CD4-positive, alpha-beta T cell treated with Interleukin-6 at 100 ng/mL for 8 hours (primary cell): ENCODE measurements at regions not wholly inside any gene's neighbourhood (a gene's known extent, or its start where the extent isn't known, plus 50 kb on each side); places are given as distances from the start of the nearest gene placed in this dataset.
"Not testable (repeated sequence)": the region's sequence is repeated elsewhere in the genome, so short reads cannot be mapped to it uniquely, and the experiment has no call there.

ENCODE experiments used
- DNase-seq: peaks from one replicate; pipeline ENCODE4 v3.0.0-alpha.2; 2020; ENCODE audit warnings: mixed read lengths, low spot score

DNA sequence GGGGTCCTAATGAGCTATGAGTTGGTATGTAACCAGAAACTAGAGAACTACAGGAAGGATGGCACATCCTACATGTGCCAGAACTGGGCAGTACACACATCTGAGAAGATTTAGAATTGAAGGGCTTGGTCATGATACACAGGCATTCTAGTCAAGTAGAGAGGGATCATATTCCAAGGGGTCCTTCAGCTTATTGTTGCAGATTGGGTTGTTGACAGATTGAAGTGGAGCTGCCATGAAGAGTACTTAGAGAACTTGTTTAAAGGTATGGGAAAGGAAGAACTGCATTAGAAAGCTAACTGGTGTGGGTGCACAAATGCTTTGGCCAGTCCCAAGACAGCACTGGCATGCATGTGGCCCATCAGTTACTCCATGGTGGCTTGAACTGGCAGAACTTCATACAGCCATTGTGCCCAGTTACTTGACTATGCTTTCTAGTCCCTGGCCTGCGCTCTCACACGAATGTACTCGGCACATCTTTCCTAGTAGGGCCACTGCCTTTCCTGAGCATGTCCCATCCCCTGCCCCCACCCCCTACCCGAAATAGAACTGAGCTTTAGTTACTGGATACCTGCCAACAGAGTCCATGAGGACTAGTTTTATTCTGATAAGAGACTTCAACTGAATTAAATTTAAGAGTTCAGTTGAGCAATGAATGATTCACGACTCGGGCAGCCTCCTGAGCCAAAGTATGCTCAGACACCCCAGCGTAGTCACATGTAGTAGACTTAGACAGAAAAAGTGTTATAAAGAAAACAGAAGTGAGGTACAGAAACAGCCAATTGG, 64.0 kb downstream of the CCNG2 start:
- no peak for DNase-seq

DNA sequence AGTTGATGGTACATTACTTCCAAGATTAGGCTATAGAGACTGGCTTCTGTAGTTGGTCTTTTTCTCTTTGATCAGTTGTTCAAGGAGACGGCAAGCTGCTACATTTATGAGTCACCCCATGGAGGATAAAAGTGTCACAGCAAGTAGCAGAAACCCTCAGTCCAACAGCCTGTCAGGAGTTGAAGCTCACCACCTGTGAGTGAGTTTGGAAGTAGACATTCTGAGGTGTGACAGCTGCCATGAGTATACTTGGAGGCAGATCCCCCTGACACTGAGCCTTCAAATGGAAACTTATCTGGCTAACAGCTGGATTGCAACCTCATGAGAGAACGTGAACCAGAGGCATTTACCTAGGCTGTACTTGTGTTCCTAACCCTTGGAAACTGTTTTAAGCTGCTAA, 68.0 kb downstream of the CCNG2 start:
- DNase-seq, result no peak

DNA sequence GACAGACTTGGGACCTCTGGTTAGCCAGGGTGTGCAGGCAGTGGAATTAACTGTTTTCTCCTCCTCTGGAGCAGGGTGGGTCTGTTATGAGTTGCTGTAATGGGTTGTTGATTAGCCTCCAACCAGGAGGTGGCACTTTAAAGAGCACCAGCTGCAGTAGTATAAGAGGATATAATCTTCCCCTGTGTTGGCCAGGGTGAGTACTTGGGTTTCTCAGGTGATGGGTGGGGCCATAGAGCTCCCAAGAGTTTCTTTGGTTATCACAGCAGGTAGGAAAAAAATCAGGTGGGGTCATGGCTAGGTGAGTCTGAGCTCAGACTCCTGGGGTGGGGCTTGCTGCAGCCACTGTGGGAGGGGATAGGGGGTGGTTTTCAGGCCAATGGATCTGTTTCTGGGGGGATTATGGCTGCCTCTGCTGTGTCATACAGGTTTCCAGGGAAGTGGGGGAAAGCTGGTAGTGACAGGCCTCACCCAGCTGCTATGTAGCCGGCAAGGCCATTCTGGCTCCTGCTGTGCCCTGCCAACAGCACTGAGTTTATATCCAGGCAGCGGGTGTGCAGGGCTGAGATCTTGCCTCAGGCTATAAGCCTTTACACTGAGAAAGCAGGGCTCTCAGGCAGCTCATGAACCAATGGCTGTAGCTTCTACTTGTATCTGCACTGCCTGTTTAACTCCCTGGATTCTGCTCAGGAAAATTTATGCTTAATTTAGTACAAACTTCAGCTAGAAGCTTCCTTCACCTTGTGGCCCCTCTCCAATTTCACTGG, 70.1 kb downstream of the CCNG2 start:
- DNase-seq, result no peak

GRCh38 chr4:77229433-77229832, 72.4 kb downstream of the CCNG2 start:
- DNase-seq, result no peak

DNA sequence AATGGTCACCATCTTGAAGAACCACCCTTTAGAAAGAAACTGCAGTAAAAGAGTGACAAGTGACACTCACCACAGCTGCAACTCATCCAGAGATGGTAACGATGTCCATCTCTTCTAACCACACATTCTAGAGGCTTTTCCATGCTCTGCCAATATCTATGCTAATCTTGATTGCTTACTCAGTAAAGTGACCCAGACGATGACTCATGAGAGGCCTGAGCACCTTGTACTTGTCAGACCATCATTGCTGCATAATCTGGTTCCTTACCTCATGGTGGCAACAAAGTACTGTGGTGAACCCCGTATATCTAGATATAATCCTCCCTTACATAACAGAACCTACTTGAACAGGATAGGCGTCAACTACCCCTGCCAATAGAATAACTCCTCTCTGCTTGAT, 75.6 kb downstream of the CCNG2 start:
- no peak for DNase-seq

DNA sequence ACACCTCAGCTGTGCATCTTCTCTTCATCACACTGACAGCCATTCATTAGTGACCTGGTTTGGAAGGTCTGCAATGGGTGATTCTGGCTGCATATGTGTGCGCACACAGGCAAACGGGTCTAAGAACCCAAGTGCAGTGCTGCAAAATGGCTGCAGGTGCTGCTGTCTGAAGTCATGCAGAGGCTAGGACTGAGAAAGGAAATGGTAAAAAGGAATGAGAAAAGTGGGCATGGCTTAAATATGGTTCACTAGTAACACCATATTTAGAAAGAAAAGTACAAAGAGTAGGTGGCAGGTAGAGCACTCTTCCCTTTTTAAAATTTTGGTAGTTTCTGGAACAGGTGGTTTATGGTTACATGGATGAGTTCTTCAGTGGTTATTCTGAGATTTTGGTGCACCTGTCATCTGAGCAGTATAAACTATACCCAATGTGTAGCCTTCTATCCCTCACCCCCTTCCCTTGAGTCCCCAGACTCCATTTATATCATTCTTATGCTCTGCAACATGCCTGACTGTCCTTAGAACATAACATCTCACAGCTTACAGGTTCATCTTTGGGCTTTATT, 78.4 kb downstream of the CCNG2 start:
- no peak for DNase-seq

DNA sequence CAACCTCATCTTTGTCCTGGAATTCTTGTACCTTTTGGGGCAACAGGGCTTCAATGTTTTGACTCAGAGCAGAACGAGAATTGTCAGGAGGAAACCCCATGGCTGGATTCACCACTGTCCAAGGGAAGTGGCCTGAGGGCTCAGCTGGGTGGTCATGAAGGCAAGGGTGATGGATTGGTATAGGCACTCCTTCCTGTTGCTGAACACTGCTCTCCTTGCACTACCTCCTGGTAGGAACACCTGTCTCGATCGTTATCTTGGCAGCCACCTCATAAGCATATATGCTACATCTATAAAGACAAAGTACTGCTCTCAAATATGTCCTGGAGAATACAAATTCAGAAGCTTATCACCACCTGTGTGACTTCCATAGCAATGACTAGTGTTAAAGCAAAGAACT, 79.8 kb downstream of the CCNG2 start:
- no peak for DNase-seq

- DNase-seq, result peak; percentile 24
Measured at GRCh38 chr4:77240469-77241066, 83.6 kb downstream of the CCNG2 start.

GRCh38 chr4:77248805-77249204, 91.8 kb downstream of the CCNG2 start:
- no peak for DNase-seq

GRCh38 chr4:77251751-77252150, 94.7 kb downstream of the CCNG2 start:
- DNase-seq, result no peak

GRCh38 chr4:77263247-77263646, 106.2 kb downstream of the CCNG2 start:
- DNase-seq, result no peak

GRCh38 chr4:77263976-77264375, 107.0 kb downstream of the CCNG2 start:
- not testable (repeated sequence) for DNase-seq

DNA sequence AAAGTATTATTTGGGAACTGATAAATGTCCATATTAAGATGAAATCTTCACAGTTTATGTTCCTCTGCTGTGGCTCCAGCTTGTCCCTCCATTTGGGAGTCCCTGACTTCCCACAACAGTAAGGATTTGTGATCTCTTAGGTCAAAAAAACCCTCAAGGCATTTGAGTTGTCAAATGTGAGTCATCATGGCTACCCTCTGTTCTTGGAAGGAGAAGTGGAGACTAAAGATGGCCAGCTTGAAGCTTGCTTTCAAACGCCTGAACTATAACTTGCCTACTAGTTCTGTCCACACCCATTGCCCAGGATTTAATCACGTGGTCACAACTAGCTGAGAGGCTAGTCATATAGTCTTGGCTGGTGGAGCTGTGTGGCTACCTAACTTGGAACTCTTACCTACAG, 107.8 kb downstream of the CCNG2 start:
- no peak for DNase-seq

- DNase-seq, result no peak
Measured at GRCh38 chr4:77268108-77268507, 111.1 kb downstream of the CCNG2 start.

DNA sequence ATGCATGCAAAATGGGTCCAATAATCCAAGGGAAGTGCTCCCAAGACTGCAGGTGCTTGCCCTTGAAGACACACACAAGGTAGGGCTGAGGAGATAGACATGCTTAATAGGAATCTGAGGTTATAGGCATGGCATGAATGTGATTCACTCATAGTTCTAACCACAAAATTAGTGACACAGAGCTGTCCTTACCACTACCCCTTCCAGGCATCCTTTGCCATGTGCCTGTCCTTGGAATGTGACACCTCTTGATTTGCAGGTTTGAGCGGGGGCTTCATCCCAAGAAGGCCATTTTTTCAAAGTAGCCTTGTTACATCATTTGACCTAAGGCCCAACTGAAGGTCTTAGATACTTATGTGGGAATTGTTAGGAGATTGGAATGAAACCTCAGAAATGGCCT, 112.5 kb downstream of the CCNG2 start:
- no peak for DNase-seq

DNA sequence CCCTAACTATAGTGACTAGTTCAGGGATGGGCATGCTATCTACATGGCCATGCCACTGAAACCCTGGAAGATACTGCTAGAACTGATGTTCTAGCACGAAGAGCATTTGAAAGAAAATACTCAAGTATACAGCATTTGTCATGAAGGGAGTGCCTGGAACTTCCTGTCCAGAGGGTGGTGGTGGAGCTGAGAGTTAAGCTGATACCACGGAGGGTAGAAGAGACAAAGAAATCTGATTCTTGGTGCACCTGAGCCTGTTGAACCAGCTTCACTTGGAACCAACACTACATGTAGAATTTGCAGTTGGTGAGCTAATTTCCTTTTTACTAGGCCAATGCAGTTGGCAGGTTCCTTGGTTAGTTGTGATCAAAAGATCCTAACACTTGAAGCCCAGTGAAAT, 116.4 kb downstream of the CCNG2 start:
- DNase-seq, result no peak

- DNase-seq, result not testable (repeated sequence)
Measured at GRCh38 chr4:77279114-77279513, 122.1 kb downstream of the CCNG2 start.

- no peak for DNase-seq
Measured at GRCh38 chr4:77282305-77282704, 125.3 kb downstream of the CCNG2 start.

DNA sequence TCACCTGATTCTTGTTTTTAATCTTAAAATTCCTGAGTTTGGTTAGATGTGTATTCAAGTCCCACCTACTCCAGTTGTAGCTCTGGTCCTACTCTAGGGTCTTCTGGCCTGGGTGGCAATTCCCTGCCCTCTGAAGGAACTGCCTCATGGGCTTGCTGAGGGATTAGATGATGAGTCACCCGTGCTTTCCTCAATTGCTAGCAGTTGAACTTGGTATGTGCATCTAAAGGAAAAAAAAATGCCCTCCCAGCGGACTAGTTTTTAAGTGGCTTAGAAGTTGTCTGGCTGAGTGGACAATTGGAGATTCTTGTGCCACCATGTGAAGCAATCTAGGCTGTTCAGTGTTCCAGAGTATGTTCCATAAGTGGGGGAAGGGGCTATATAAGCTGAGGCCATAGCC, 127.0 kb downstream of the CCNG2 start:
- DNase-seq, result no peak

DNA sequence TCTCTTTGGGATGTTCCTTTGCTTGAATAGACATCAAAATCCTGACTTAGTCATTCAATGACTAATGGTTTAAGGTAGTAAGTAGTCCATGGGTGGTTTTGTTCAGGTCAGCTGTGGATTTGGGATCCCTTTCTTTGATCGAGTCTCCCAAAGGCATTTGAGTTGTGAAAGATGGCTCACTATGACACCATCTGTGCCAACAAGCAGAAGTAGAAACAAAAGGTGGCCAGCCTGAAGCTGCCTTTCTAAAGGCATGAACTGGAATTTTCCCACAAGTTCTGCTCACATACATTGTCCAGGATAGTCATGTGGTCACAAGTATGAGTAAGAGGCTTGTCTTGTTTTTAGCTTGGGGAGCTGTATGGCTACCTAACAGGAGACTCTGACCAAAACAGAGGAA, 129.9 kb downstream of the CCNG2 start:
- DNase-seq, result no peak

DNA sequence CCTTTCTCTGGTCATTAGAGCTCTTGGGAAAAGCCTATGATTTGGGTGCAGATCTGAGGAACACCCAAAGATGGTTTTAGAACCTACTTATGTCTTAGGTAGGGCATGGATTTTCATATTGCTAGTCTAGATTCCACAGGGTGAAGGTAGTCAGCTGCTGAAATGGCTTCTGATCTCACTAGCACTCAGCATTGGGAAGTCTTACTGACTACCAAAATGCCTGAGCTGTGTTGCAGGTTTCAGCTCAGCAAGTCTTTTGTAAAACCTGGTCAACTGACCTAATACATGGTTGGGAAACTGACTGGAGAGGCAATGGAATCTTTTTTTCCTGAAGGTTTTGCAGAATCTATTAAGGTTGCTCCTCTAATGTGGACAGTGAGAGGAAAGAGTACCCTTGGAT, 136.4 kb downstream of the CCNG2 start:
- DNase-seq, result no peak

DNA sequence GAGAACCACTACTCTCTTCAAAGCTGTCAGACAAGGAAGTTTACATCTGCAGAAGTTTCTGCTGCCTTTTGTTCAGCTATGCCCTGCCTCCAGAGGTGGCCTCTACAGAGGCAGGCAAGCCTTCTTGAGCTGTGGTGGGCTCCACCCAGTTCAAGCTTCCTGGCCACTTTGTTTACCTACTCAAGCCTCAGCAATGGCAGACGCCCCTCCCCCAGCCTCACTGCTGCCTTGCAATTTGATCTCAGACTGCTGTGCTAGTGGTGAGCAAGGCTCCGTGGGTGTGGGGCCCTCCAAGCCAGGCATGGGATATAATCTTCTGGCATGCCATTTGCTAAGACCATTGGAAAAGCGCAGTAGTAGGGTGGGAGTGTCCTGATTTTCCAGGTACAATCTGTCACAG, 144.0 kb downstream of the CCNG2 start:
- not testable (repeated sequence) for DNase-seq

DNA sequence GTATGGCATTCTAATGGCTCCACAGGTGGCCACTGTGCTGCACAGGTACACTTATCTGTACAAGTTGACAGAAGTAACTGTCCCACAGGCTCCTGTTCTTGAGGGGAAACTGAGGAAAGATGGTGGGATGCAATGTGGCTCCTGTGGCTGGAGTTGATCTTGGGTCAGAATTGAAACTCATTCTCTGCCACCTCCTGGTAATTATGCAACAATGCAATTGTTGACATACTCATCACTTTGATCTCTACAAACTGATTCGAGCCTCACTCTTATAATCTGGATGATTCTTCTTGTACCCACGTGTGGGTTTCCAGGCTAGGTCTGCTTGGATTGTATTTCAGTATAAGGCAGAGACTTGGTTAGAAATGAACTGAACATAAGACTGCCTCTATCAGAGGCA, 148.8 kb downstream of the CCNG2 start:
- DNase-seq, result no peak
